CD14-positive monocyte (primary cell): ENCODE measurements at regions not wholly inside any gene's neighbourhood (a gene's known extent, or its start where the extent isn't known, plus 50 kb on each side); places are given as distances from the start of the nearest gene placed in this dataset.

ENCODE experiments used
- DNase-seq, 3 donors: peaks; one replicate each; pipeline ENCODE4 v3.0.0-alpha.2; 2011 to 2022
- H2AFZ ChIP-seq: 2 replicates; pipeline ENCODE4 v1.6.0; 2012; ENCODE audit warnings: mild to moderate bottlenecking, low read depth, low read length, inconsistent platforms; ENCODE audit not compliant: insufficient read depth, poor library complexity, severe bottlenecking
- H3K27ac ChIP-seq, 2 donors: 1 replicate in 1 of 2; 2 replicates in 1 of 2; pipeline ENCODE4 v1.5.1; 2012 to 2013; ENCODE audit warnings: low read length in 2 of 2, control low read depth in 1 of 2, inconsistent platforms in 1 of 2, low read depth in 1 of 2, mild to moderate bottlenecking in 1 of 2
- H3K27me3 ChIP-seq, 2 donors: one replicate each; pipeline versions ENCODE4 v1.6.0 to v1.6.1; 2011 to 2013; ENCODE audit warnings: low read length in 2 of 2; ENCODE audit not compliant: control insufficient read depth in 2 of 2, insufficient read depth in 2 of 2
- H3K36me3 ChIP-seq, 2 donors: replicated peaks in 1 of 2; 1 replicate in 1 of 2; 2 replicates in 1 of 2; pipeline versions ENCODE4 v1.5.1 to v1.6.1; 2012 to 2013; ENCODE audit warnings: low read length in 2 of 2, control low read depth in 1 of 2, inconsistent platforms in 1 of 2, mild to moderate bottlenecking in 1 of 2; ENCODE audit not compliant: insufficient read depth in 2 of 2, control insufficient read depth in 1 of 2
- H3K4me1 ChIP-seq, 2 donors: 1 replicate in 1 of 2; 2 replicates in 1 of 2; pipeline versions ENCODE4 v1.5.1 to v1.6.1; 2012 to 2013; ENCODE audit warnings: low read length in 2 of 2, control low read depth in 1 of 2, inconsistent platforms in 1 of 2, mild to moderate bottlenecking in 1 of 2, moderate library complexity in 1 of 2; ENCODE audit not compliant: insufficient read depth in 2 of 2, control insufficient read depth in 1 of 2
- H3K4me2 ChIP-seq: replicated peaks from 2 replicates; pipeline ENCODE3; 2012; ENCODE audit warnings: low read length, moderate library complexity, mild to moderate bottlenecking; ENCODE audit not compliant: poor library complexity, severe bottlenecking; ENCODE audit errors: extremely low read depth
- H3K4me3 ChIP-seq, 3 experiments: fragments of 200-600 bp in 1 of 3; sonication (generic) in 1 of 3; replicated peaks in 1 of 3; 1 replicate in 2 of 3; 2 replicates in 1 of 3; pipeline ENCODE4 v1.5.1; 2011 to 2013; ENCODE audit warnings: low read length in 3 of 3, mild to moderate bottlenecking in 3 of 3, control low read depth in 2 of 3, low read depth in 2 of 3, inconsistent platforms in 1 of 3, moderate library complexity in 1 of 3
- H3K79me2 ChIP-seq: 2 replicates; pipeline ENCODE4 v1.6.0; 2012; ENCODE audit warnings: mild to moderate bottlenecking, control low read depth, inconsistent platforms, low read length, moderate library complexity; ENCODE audit not compliant: insufficient read depth
- H3K9ac ChIP-seq: 2 replicates; pipeline ENCODE4 v1.6.0; 2017; ENCODE audit warnings: low read length, mild to moderate bottlenecking; ENCODE audit not compliant: insufficient read depth, poor library complexity, severe bottlenecking
- H3K9me3 ChIP-seq, 2 donors: replicated peaks in 1 of 2; 1 replicate in 1 of 2; 2 replicates in 1 of 2; pipeline versions ENCODE4 v1.5.1 to v1.6.1; 2012 to 2013; ENCODE audit warnings: low read length in 2 of 2, control low read depth in 1 of 2; ENCODE audit not compliant: control insufficient read depth in 1 of 2, insufficient read depth in 1 of 2
- H4K20me1 ChIP-seq: 2 replicates; pipeline ENCODE4 v1.6.0; 2012; ENCODE audit warnings: mild to moderate bottlenecking, low read length, control low read depth, moderate library complexity; ENCODE audit not compliant: insufficient read depth
- H3K27ac Mint-ChIP-seq, 7 donors: one replicate each; pipeline ENCODE4 v1.8.0; 2020; ENCODE audit warnings: mild to moderate bottlenecking in 7 of 7, mixed read lengths in 7 of 7, moderate library complexity in 6 of 7, inconsistent platforms in 2 of 7
- H3K27me3 Mint-ChIP-seq, 3 donors: one replicate each; pipeline ENCODE4 v1.8.0; 2021 to 2022; ENCODE audit warnings: low read depth in 3 of 3, mild to moderate bottlenecking in 3 of 3, mixed read lengths in 3 of 3, moderate library complexity in 3 of 3, inconsistent platforms in 1 of 3
- H3K36me3 Mint-ChIP-seq, 2 donors: one replicate each; pipeline ENCODE4 v1.8.0; 2020; ENCODE audit warnings: mixed read lengths in 2 of 2, inconsistent platforms in 1 of 2, mild to moderate bottlenecking in 1 of 2
- H3K4me1 Mint-ChIP-seq: one replicate; pipeline ENCODE4 v1.8.0; 2020; ENCODE audit warnings: mild to moderate bottlenecking, mixed read lengths
- H3K4me3 Mint-ChIP-seq, 2 donors: one replicate each; pipeline ENCODE4 v1.8.0; 2020; ENCODE audit warnings: mild to moderate bottlenecking in 2 of 2, mixed read lengths in 2 of 2, moderate library complexity in 1 of 2
- H3K9me3 Mint-ChIP-seq, 7 donors: one replicate each; pipeline ENCODE4 v1.8.0; 2020 to 2022; ENCODE audit warnings: mixed read lengths in 7 of 7, mild to moderate bottlenecking in 6 of 7, moderate library complexity in 6 of 7, inconsistent platforms in 2 of 7
- CTCF ChIP-seq: fragments of 200-600 bp; IDR thresholded peaks from one replicate; pipeline ENCODE4 v1.8.0; 2022; ENCODE audit warnings: antibody characterized with exemption, mild to moderate bottlenecking
- WGBS: methylation state at CpG from one replicate; pipeline ENCODE4 v1.1.5; 2013; ENCODE audit warnings: missing lambda C conversion rate; ENCODE audit not compliant: insufficient coverage; 5-methylcytosine and 5-hydroxymethylcytosine counted together
- intact Hi-C, 2 donors: fragments of 100-400 bp; cut with micrococcal nuclease; formaldehyde crosslinking; loops; one replicate each; pipeline versions ENCODE4 v1.15.0 to v1.15.1; 2023

- Histone ChIP-seq H3K79me2 (no peaks in the 10 kb centered on the region), H4K20me1 (no peaks in the 10 kb centered on the region), H3K27ac (no peak overlapping the region), H3K4me2 (no peak overlapping the region), H3K36me3 (no peaks in the 10 kb centered on the region), H3K27me3 (no peaks in the 10 kb centered on the region), H3K4me1 (no peaks in the 10 kb centered on the region), H3K9me3 (peaks cover 28 to 42% of the 10 kb centered on the region in 2 donors), H3K4me3 (no peak overlapping the region), H3K9ac (no peak overlapping the region), H2AFZ (no peak overlapping the region)
- Mint-ChIP-seq H3K27ac (no peak overlapping the region), H3K27me3 (peaks cover 0 to 3% (median 0%) of the 10 kb centered on the region in 3 donors), H3K36me3 (no peaks in the 10 kb centered on the region), H3K4me3 (no peak overlapping the region), H3K9me3 (peaks cover 5 to 48% (median 20%) of the 10 kb centered on the region in 7 donors), H3K4me1 (no peaks in the 10 kb centered on the region)
- WGBS, result no CpG with 5 or more reads among the region's 1 CpG
- intact Hi-C loops, result no loop called here
- TF ChIP-seq CTCF, result no peak
- no peak for DNase-seq
Observed at GRCh38 chr16:35626041-35626440, 2166.6 kb downstream of the TP53TG3F start.

- no peaks in the 10 kb centered on the region for H3K27me3 Mint-ChIP-seq
- no peak overlapping the region for H3K4me2 ChIP-seq
- H3K27ac Mint-ChIP-seq, result no peak overlapping the region
- H3K4me3 Mint-ChIP-seq, result no peak overlapping the region
- no peaks in the 10 kb centered on the region for H3K36me3 Mint-ChIP-seq
- intact Hi-C loops, result no loop called here
- no peaks in the 10 kb centered on the region for H3K4me1 Mint-ChIP-seq
- H3K9me3 Mint-ChIP-seq, result peaks cover 3 to 44% (median 14%) of the 10 kb centered on the region in 7 donors
- no peak overlapping the region for H3K27ac ChIP-seq
- no peaks in the 10 kb centered on the region for H4K20me1 ChIP-seq
- peaks cover 26 to 36% of the 10 kb centered on the region in 2 donors for H3K9me3 ChIP-seq
- H3K9ac ChIP-seq, result no peak overlapping the region
- H3K27me3 ChIP-seq, result no peaks in the 10 kb centered on the region
- WGBS, result 67% methylated on average over 1 of the region's 3 CpGs
- H2AFZ ChIP-seq, result no peak overlapping the region
- TF ChIP-seq CTCF, result no peak
- no peaks in the 10 kb centered on the region for H3K79me2 ChIP-seq
- H3K4me1 ChIP-seq, result no peaks in the 10 kb centered on the region
- H3K36me3 ChIP-seq, result no peaks in the 10 kb centered on the region
- DNase-seq, result no peak
- no peak overlapping the region for H3K4me3 ChIP-seq
Observed at GRCh38 chr16:35628976-35629375, 2169.6 kb downstream of the TP53TG3F start.
